NT2/D1 (cell line): ENCODE measurements at regions not wholly inside any gene's neighbourhood (a gene's known extent, or its start where the extent isn't known, plus 50 kb on each side); places are given as distances from the start of the nearest gene placed in this dataset.

Source experiments
- DNase-seq: peaks from one replicate; pipeline ENCODE4 v3.0.0-alpha.2; 2011; ENCODE audit warnings: low read depth, low spot score
- H3K27me3 ChIP-seq: 2 replicates; pipeline ENCODE4 v1.6.0; 2011; ENCODE audit warnings: mild to moderate bottlenecking; ENCODE audit not compliant: insufficient read length, insufficient read depth
- H3K36me3 ChIP-seq: 2 replicates; pipeline ENCODE4 v1.6.1; 2011; ENCODE audit warnings: mild to moderate bottlenecking, low read length, mixed read lengths; ENCODE audit not compliant: insufficient read depth, insufficient read length
- H3K4me1 ChIP-seq: 2 replicates; pipeline ENCODE4 v1.5.1; 2011; ENCODE audit not compliant: insufficient read depth, insufficient read length
- H3K4me3 ChIP-seq: 2 replicates; pipeline ENCODE4 v1.5.1; 2011; ENCODE audit warnings: low read depth; ENCODE audit not compliant: insufficient read length
- H3K9ac ChIP-seq: 2 replicates; pipeline ENCODE4 v1.6.0; 2011; ENCODE audit warnings: low read depth; ENCODE audit not compliant: insufficient read length
- H3K9me3 ChIP-seq: 2 replicates; pipeline ENCODE4 v1.5.1; 2011; ENCODE audit warnings: mild to moderate bottlenecking, low read length; ENCODE audit not compliant: insufficient read depth
- SUZ12 ChIP-seq: IDR thresholded peaks from 2 replicates; pipeline ENCODE4 v1.6.1; 2011; ENCODE audit not compliant: insufficient read length, insufficient read depth; ENCODE audit errors: extremely low read depth
- YY1 ChIP-seq: IDR thresholded peaks from 2 replicates; pipeline ENCODE4 v1.6.1; 2011; ENCODE audit not compliant: insufficient read length, insufficient read depth
- ZNF274 ChIP-seq: IDR thresholded peaks from 2 replicates; pipeline ENCODE4 v1.6.1; 2011; ENCODE audit warnings: mild to moderate bottlenecking, low read depth, low read length

- no peaks in the 10 kb centered on the region for H3K36me3 ChIP-seq
- H3K4me3 ChIP-seq: no peak overlapping the region
- DNase-seq: no peak
- TF ChIP-seq YY1: no peak
- H3K9me3 ChIP-seq: peaks cover 16% of the 10 kb centered on the region
- H3K4me1 ChIP-seq: no peaks in the 10 kb centered on the region
- H3K27me3 ChIP-seq: no peaks in the 10 kb centered on the region
- no peak overlapping the region for H3K9ac ChIP-seq
Measured at GRCh38 chr11:98183034-98183433, 837.7 kb upstream of the CNTN5 start.

GRCh38 chr11:98185245-98185644 lies 835.5 kb upstream of the CNTN5 start:
- H3K9me3 ChIP-seq: peaks cover 16% of the 10 kb centered on the region
- H3K9ac ChIP-seq: no peak overlapping the region
- H3K27me3 ChIP-seq: no peaks in the 10 kb centered on the region
- TF ChIP-seq YY1: no peak
- no peak for TF ChIP-seq SUZ12
- TF ChIP-seq ZNF274: no peak
- no peaks in the 10 kb centered on the region for H3K36me3 ChIP-seq
- DNase-seq: no peak
- H3K4me3 ChIP-seq: no peak overlapping the region
- H3K4me1 ChIP-seq: no peaks in the 10 kb centered on the region

GRCh38 chr11:98194611-98195010 lies 826.1 kb upstream of the CNTN5 start:
- H3K9ac ChIP-seq: no peak overlapping the region
- no peaks in the 10 kb centered on the region for H3K4me1 ChIP-seq
- H3K4me3 ChIP-seq: no peak overlapping the region
- H3K36me3 ChIP-seq: no peaks in the 10 kb centered on the region
- no peak for DNase-seq
- no peaks in the 10 kb centered on the region for H3K9me3 ChIP-seq
- TF ChIP-seq SUZ12: no peak
- TF ChIP-seq YY1: no peak
- no peak for TF ChIP-seq ZNF274
- no peaks in the 10 kb centered on the region for H3K27me3 ChIP-seq

- Histone ChIP-seq H3K27me3 (no peaks in the 10 kb centered on the region), H3K9me3 (no peaks in the 10 kb centered on the region), H3K4me3 (no peak overlapping the region), H3K36me3 (no peaks in the 10 kb centered on the region), H3K9ac (no peak overlapping the region), H3K4me1 (no peaks in the 10 kb centered on the region)
- no peak for DNase-seq
- TF ChIP-seq YY1 (no peak), ZNF274 (no peak), SUZ12 (no peak)
Measured at GRCh38 chr11:98195300-98195699, 825.4 kb upstream of the CNTN5 start.

GRCh38 chr11:98207086-98207485 lies 813.7 kb upstream of the CNTN5 start:
- Histone ChIP-seq H3K4me3 (no peak overlapping the region), H3K27me3 (no peaks in the 10 kb centered on the region), H3K9me3 (no peaks in the 10 kb centered on the region), H3K9ac (no peak overlapping the region), H3K36me3 (no peaks in the 10 kb centered on the region), H3K4me1 (no peaks in the 10 kb centered on the region)
- DNase-seq: no peak
- TF ChIP-seq YY1 (no peak), ZNF274 (no peak), SUZ12 (no peak)

GRCh38 chr11:98227278-98227677 lies 793.5 kb upstream of the CNTN5 start:
- TF ChIP-seq YY1: no peak
- no peak for TF ChIP-seq SUZ12
- Histone ChIP-seq H3K4me3 (no peak overlapping the region), H3K9ac (no peak overlapping the region), H3K9me3 (no peaks in the 10 kb centered on the region), H3K27me3 (no peaks in the 10 kb centered on the region), H3K4me1 (no peaks in the 10 kb centered on the region), H3K36me3 (no peaks in the 10 kb centered on the region)
- DNase-seq: no peak

- Histone ChIP-seq H3K4me1 (no peaks in the 10 kb centered on the region), H3K4me3 (no peak overlapping the region), H3K9ac (no peak overlapping the region), H3K36me3 (no peaks in the 10 kb centered on the region), H3K27me3 (no peaks in the 10 kb centered on the region), H3K9me3 (no peaks in the 10 kb centered on the region)
- no peak for DNase-seq
- no peak for TF ChIP-seq YY1
- TF ChIP-seq ZNF274: no peak
- no peak for TF ChIP-seq SUZ12
Measured at GRCh38 chr11:98230678-98231077, 790.1 kb upstream of the CNTN5 start.

GRCh38 chr11:98234698-98235097 lies 786.1 kb upstream of the CNTN5 start:
- no peaks in the 10 kb centered on the region for H3K9me3 ChIP-seq
- no peak overlapping the region for H3K4me3 ChIP-seq
- no peaks in the 10 kb centered on the region for H3K27me3 ChIP-seq
- H3K9ac ChIP-seq: no peak overlapping the region
- no peaks in the 10 kb centered on the region for H3K36me3 ChIP-seq
- DNase-seq: no peak
- no peaks in the 10 kb centered on the region for H3K4me1 ChIP-seq
- no peak for TF ChIP-seq ZNF274
- TF ChIP-seq YY1: no peak
- no peak for TF ChIP-seq SUZ12
